IPS-20b (cell line): ENCODE measurements at regions not wholly inside any gene's neighbourhood (a gene's known extent, or its start where the extent isn't known, plus 50 kb on each side); places are given as distances from the start of the nearest gene placed in this dataset.
"Not testable (repeated sequence)": the region's sequence is repeated elsewhere in the genome, so short reads cannot be mapped to it uniquely, and the experiment has no call there.

Source experiments
- H3K27ac ChIP-seq: one replicate; pipeline ENCODE4 v1.5.1; 2013; ENCODE audit warnings: low read length
- H3K27me3 ChIP-seq: 2 replicates; pipeline ENCODE4 v1.6.1; 2013; ENCODE audit warnings: mild to moderate bottlenecking, low read length, inconsistent platforms; ENCODE audit not compliant: insufficient read depth
- H3K36me3 ChIP-seq: 2 replicates; pipeline ENCODE4 v1.6.1; 2013; ENCODE audit warnings: low read depth, mild to moderate bottlenecking, inconsistent platforms, low read length, moderate library complexity; ENCODE audit not compliant: insufficient read depth
- H3K4me1 ChIP-seq: 2 replicates; pipeline ENCODE4 v1.6.1; 2013; ENCODE audit warnings: mild to moderate bottlenecking, control low read depth, inconsistent platforms, low read length, moderate library complexity; ENCODE audit not compliant: insufficient read depth
- H3K4me3 ChIP-seq: 2 replicates; pipeline ENCODE4 v1.5.1; 2013; ENCODE audit warnings: mild to moderate bottlenecking, low read length, inconsistent platforms
- H3K9ac ChIP-seq: 2 replicates; pipeline ENCODE4 v1.6.1; 2013; ENCODE audit warnings: low read depth, mild to moderate bottlenecking, inconsistent platforms, low read length, moderate library complexity
- H3K9me3 ChIP-seq: 2 replicates; pipeline ENCODE4 v1.6.1; 2013; ENCODE audit warnings: mild to moderate bottlenecking, low read depth, low read length, inconsistent platforms; ENCODE audit not compliant: insufficient read depth

DNA sequence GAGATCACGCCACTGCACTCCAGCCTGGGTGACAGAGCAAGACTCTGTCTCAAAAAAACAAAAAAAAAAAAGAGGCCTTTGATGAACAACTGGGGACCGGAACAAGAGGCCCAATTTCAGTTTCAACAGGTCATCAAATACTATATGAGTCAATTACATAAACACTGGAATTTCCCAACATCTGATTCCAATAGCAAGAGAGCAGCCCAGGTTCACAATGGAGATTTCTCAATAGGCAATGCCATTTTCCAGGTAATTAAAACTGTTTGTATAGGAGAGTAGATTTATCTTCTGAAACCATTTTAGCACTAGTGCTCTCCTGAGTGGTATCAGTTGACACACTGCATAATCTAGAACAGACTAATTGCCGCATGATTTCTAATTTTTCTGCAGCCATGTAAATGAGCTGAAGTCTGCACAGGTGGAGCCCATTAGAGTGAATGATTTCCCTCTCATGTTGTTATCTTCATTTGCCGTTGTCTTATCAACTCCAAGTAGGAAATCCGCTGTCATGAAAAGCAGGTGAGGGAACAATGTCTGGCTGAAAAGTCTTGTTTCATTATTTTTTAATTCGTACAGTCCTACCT, 264.1 kb upstream of the MEIS1 start:
- Histone ChIP-seq H3K4me3 (no peak overlapping the region), H3K36me3 (no peaks in the 10 kb centered on the region), H3K9ac (no peak overlapping the region), H3K27me3 (no peaks in the 10 kb centered on the region), H3K9me3 (no peaks in the 10 kb centered on the region), H3K27ac (no peak overlapping the region), H3K4me1 (no peaks in the 10 kb centered on the region)

DNA sequence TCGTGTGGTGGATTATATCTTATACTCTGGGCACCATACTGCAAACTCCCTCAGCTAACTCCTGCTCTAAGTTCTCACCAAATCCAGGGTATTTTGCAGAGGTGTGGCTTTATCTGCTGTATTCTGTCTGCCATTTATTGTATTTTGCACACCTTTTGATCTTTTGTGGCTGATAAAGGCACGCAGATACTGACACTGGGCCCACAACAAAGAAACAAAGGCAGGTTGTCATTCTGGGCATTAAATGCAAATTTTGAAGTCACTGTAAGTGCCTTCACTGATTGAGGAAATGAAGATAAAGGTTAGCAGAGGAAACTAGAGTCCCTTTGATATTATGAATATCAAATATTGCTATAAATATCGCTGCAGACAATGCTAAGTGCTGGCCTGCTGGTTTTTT, 265.8 kb upstream of the MEIS1 start:
- Histone ChIP-seq H3K9me3 (no peaks in the 10 kb centered on the region), H3K4me3 (no peak overlapping the region), H3K27me3 (no peaks in the 10 kb centered on the region), H3K4me1 (no peaks in the 10 kb centered on the region), H3K9ac (no peak overlapping the region), H3K36me3 (no peaks in the 10 kb centered on the region), H3K27ac (no peak overlapping the region)

DNA sequence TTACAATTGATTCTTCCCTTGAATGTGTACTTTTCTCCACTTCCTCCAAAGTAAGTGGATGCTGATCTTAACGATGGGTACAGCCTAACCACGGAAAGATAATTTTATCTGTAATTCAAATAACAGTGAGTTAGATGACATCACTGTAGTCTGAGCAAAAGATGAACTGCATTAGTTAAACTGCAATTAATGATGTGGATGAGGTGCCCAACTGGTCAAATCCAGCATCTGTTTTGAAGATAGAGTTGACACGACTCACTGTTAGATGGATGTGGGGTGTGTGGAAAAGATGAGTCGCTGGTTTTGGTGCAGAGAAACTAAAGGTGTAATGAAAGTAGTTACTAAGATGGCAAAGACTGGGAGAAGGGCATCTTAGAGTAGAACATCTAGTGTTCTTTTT, 270.5 kb upstream of the MEIS1 start:
- Histone ChIP-seq H3K4me1 (no peaks in the 10 kb centered on the region), H3K27ac (no peak overlapping the region), H3K36me3 (no peaks in the 10 kb centered on the region), H3K9ac (no peak overlapping the region), H3K4me3 (no peak overlapping the region), H3K9me3 (no peaks in the 10 kb centered on the region; the same call in 1 of the 2 replicates), H3K27me3 (no peaks in the 10 kb centered on the region)

DNA sequence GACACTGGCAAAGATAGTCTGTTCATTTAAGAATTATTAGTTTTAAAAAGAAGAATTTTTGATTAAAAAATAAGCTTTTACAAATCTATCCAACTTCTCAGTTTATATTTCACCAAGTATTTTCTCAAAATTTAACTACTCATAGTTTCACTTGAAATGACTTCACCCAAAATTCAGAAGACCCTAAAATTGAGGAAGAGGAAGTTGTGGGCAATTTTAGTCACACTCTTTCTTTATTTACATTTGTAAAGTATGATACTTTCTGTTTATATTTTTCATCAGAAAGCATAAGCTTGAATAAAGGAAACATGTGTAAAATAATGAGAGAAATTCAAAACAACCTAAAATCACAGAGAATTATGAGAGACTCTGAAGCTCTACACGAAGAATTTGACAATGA, 278.8 kb upstream of the MEIS1 start:
- H3K27ac ChIP-seq: no peak overlapping the region
- H3K9me3 ChIP-seq: peaks cover 18% of the 10 kb centered on the region; the same call in 1 of the 2 replicates
- no peak overlapping the region for H3K9ac ChIP-seq
- H3K4me1 ChIP-seq: no peaks in the 10 kb centered on the region
- no peak overlapping the region for H3K4me3 ChIP-seq
- no peaks in the 10 kb centered on the region for H3K36me3 ChIP-seq
- H3K27me3 ChIP-seq: no peaks in the 10 kb centered on the region

DNA sequence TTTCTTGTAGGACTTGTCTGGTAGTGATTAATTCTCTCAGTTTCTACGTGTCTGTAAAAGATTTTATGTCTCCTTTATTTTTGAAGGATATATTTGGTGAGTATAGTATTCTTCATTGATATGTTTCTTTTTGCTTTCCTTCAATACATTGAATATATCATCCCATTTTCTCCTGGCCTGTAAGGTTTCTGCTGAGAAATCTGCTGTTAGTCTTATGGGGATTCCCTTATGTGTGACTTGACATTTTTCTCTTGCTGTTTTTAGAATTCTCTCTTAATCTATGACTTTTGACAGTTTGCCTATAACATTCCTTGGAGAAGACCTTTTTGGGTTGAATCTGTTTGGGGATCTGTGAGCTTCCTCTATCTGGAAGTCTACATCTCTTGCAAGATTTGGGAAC, 281.0 kb upstream of the MEIS1 start:
- no peak overlapping the region for H3K4me3 ChIP-seq
- no peak overlapping the region for H3K27ac ChIP-seq
- no peaks in the 10 kb centered on the region for H3K27me3 ChIP-seq
- peaks cover 27% of the 10 kb centered on the region; the same call in 1 of the 2 replicates for H3K9me3 ChIP-seq
- H3K9ac ChIP-seq: no peak overlapping the region
- H3K4me1 ChIP-seq: no peaks in the 10 kb centered on the region
- no peaks in the 10 kb centered on the region for H3K36me3 ChIP-seq

DNA sequence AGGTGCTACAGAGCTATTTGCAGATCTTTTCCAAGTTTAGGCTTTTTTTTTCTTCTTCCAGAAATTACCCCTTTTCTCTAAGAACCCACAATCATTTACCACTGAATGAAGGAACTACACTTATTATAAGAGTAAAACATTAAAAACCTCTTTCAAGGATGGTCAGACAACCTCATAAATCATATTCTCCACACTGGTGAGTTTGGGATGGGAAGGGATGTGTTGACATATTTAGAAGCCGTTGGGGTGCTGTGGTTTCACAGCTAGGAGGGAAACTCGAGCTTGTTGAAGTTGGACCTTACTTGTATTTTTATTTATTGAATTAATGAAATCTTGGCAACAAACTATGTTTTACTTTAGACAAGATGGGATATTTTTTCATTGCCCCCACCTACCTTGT, 289.4 kb upstream of the MEIS1 start:
- H3K9ac ChIP-seq: no peak overlapping the region
- H3K27ac ChIP-seq: no peak overlapping the region
- peaks cover 20% of the 10 kb centered on the region for H3K9me3 ChIP-seq
- no peak overlapping the region for H3K4me3 ChIP-seq
- no peaks in the 10 kb centered on the region for H3K4me1 ChIP-seq
- no peaks in the 10 kb centered on the region for H3K27me3 ChIP-seq
- no peaks in the 10 kb centered on the region for H3K36me3 ChIP-seq

DNA sequence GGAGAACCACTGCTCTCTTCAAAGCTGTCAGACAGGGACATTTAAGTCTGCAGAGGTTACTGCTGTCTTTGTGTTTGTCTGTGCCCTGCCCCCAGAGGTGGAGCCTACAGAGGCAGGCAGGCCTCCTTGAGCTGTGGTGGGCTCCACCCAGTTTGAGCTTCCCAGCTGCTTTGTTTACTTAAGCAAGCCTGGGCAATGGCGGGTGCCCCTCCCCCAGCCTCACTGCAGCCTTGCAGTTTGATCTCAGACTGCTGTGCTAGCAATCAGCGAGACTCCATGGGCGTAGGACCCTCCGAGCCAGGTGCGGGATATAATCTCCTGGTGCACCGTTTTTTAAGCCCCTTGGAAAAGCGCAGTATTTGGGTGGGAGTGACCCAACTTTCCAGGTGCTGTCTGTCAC, 290.6 kb upstream of the MEIS1 start:
- H3K4me3 ChIP-seq, H3K36me3 ChIP-seq, H3K27me3 ChIP-seq, H3K4me1 ChIP-seq, H3K27ac ChIP-seq, H3K9ac ChIP-seq: not testable (repeated sequence)
- peaks cover 11% of the 10 kb centered on the region for H3K9me3 ChIP-seq

DNA sequence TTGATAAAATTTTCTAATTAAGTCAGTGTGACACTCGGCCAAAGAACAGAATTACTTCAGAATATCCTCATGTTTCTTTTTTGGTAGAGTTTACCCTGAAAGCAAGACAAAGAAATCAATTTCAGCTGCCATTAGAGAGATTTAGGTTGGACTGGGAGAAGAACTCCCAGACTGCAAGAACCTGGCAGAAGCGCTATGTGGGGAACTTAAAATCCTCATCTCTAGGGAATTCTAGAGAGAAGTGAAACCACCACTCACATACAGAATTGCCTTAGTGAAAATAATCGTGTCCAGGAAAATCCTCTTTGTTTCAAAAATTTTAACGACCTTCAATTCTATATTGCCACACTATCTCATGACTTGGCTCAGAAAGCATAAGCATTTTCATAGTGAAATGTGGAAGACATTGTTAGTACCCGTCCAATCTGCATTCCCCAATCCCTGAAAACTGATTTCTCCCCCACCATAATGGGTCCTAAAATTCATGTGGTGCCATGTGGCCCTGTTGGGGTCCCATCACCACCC, 297.3 kb upstream of the MEIS1 start:
- no peak overlapping the region for H3K27ac ChIP-seq
- H3K4me1 ChIP-seq: peaks cover 15% of the 10 kb centered on the region
- H3K9me3 ChIP-seq: no peaks in the 10 kb centered on the region
- H3K4me3 ChIP-seq: no peak overlapping the region
- H3K9ac ChIP-seq: no peak overlapping the region
- H3K27me3 ChIP-seq: no peaks in the 10 kb centered on the region
- no peaks in the 10 kb centered on the region for H3K36me3 ChIP-seq

DNA sequence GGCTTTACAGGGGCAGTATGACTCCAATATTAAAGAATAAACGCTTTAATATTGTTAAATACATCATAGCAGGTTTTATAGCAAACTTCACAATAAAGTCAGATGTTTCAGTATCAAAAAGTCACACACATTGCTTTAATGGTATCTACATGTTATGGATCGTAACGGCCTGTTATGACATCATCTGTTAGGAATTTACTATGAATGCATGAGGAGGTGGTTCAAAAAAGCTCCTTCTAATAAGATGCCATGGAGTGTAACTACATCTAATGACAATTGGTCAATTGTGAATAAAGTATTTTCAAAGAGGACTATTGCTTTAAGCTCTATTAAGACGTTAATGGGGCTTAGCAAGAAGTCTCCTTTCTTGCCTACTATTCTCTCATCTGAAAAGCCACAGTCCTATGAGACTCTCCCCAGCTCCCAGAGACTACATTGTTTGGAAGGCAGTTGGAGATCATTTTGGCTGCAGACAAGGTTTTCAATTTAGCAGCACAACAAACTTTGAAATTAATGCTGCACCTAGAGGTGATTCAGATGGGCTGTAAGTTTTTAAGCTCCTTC, 300.7 kb upstream of the MEIS1 start:
- no peaks in the 10 kb centered on the region for H3K27me3 ChIP-seq

DNA sequence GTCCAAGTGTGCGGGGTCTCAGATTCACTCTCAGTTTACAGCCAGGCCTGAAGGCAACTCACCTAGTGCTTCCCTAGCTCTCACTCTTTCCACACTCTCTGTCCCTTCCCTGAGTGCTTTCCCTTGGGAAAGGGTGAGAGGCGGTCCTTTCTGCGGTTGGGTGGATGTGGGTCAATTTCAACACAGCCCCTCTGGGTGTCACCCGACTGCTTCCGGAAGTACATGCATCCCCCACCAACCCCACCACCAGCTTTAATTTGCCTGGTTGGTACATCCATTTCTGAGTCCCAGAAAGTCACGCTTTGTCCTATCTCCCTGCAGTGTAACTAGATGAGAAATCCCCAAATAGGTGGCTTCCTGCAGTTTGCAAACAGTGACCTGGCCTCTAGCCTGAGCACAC, 307.3 kb upstream of the MEIS1 start:
- Histone ChIP-seq H3K4me3 (no peak overlapping the region), H3K36me3 (no peaks in the 10 kb centered on the region), H3K27me3 (no peaks in the 10 kb centered on the region), H3K4me1 (peaks cover 7% of the 10 kb centered on the region; the same call in 1 of the 2 replicates), H3K27ac (no peak overlapping the region), H3K9ac (no peak overlapping the region), H3K9me3 (no peaks in the 10 kb centered on the region)

More for the DNA sequence above, 300.7 kb upstream of the MEIS1 start:
- Histone ChIP-seq H3K27ac (no peak overlapping the region), H3K4me1 (peaks cover 15% of the 10 kb centered on the region), H3K36me3 (no peaks in the 10 kb centered on the region), H3K9me3 (no peaks in the 10 kb centered on the region), H3K4me3 (no peak overlapping the region; the same call in 1 of the 2 replicates), H3K9ac (no peak overlapping the region)

DNA sequence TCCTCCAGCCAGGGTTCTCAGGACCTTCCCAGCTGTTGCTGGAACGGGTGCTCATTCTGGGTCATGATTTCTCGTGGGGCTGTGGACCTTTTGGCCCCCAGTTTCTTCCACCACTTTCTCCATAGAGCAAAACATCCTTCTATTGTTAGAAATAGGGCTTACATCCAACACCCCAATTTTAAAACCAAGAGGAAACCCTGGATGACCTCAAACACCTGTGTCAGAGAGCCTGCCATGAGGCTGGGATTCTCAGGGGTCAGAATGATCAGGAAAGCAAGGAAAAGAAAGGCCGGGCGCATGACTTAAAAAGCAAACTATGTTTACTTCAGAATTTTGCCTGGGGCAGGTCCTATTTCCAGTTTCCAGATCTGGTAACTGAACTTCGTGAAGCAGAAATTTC, 307.9 kb upstream of the MEIS1 start:
- H3K9me3 ChIP-seq: no peaks in the 10 kb centered on the region
- no peaks in the 10 kb centered on the region for H3K27me3 ChIP-seq
- H3K4me1 ChIP-seq: peaks cover 7% of the 10 kb centered on the region; the same call in 1 of the 2 replicates
- no peak overlapping the region for H3K4me3 ChIP-seq
- no peaks in the 10 kb centered on the region for H3K36me3 ChIP-seq
- H3K9ac ChIP-seq: no peak overlapping the region
- H3K27ac ChIP-seq: no peak overlapping the region

DNA sequence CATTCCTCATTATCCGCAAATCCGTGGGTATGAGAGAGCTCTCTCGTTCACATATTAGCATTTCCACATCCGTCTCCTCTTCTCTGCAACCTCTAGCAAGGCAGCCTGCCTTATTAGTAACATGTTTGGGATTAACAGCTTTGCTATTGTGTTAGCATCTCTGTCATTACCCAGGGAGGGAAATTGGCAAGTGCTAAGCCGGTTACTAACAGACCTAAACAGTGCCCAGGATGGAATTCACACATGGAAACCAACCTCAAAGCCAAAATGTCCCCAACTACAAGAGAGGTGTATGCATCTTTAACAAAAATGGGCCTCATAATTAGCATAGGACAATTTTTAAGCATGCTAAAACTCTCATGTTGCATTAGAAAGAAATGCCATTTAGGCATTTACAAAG, 309.0 kb upstream of the MEIS1 start:
- Histone ChIP-seq H3K27me3 (no peaks in the 10 kb centered on the region), H3K27ac (no peak overlapping the region)

More for the DNA sequence above, 309.0 kb upstream of the MEIS1 start:
- H3K36me3 ChIP-seq: no peaks in the 10 kb centered on the region
- no peak overlapping the region for H3K4me3 ChIP-seq
- H3K9me3 ChIP-seq: no peaks in the 10 kb centered on the region; the same call in 1 of the 2 replicates
- no peak overlapping the region for H3K9ac ChIP-seq
- peaks cover 7% of the 10 kb centered on the region; the same call in 1 of the 2 replicates for H3K4me1 ChIP-seq
